ENCODE measurements at regions not wholly inside any gene's neighbourhood (a gene's known extent, or its start where the extent isn't known, plus 50 kb on each side); places are given as distances from the start of the nearest gene placed in this dataset.

GRCh38 chrX:27522500-27522899 is 59.4 kb upstream of the PPP4R3C start:
- no peaks in the 10 kb centered on the region for H3K36me3 ChIP-seq
- peaks cover 0 to 3% of the 10 kb centered on the region in 2 donors for H3K27me3 ChIP-seq
- H3K4me1 ChIP-seq = no peaks in the 10 kb centered on the region
- peaks cover 7 to 9% of the 10 kb centered on the region in 2 donors for H3K9me3 ChIP-seq
- no peak for TF ChIP-seq POLR2AphosphoS5 (IDR thresholded peaks at IDR 0.05)
- no peak for TF ChIP-seq CTCF (IDR thresholded peaks at IDR 0.05)
- TF ChIP-seq POLR2A (IDR thresholded peaks at IDR 0.05) = no peak
- DNase-seq (ENCODE audit: low spot score in 2 of 2) = no peak
- no peak overlapping the region for H3K4me3 ChIP-seq
- no peak overlapping the region for H3K27ac ChIP-seq
- intact Hi-C loops (cut with DNase I; ENCODE audit: low total_unique reads) = no loop called here

- Histone ChIP-seq H3K36me3 (no peaks in the 10 kb centered on the region), H3K9me3 (no peaks in the 10 kb centered on the region), H3K27ac (no peak overlapping the region), H3K4me3 (no peak overlapping the region), H3K4me1 (no peaks in the 10 kb centered on the region), H3K27me3 (peaks cover 0 to 3% of the 10 kb centered on the region in 2 donors)
- TF ChIP-seq POLR2AphosphoS5 (IDR thresholded peaks at IDR 0.05) (no peak), POLR2A (IDR thresholded peaks at IDR 0.05) (no peak), CTCF (IDR thresholded peaks at IDR 0.05) (no peak)
- intact Hi-C loops (cut with DNase I; ENCODE audit: low total_unique reads) = loop anchor here (10.0 kb wide), 1 partner anchor 1346 kb away; no protein-coding TSS in a partner anchor
- no peak for DNase-seq (ENCODE audit: low spot score in 2 of 2)
These were observed 56.1 kb upstream of the PPP4R3C start for GRCh38 chrX:27519226-27519625.
